PC-3 (cell line): ENCODE measurements at regions not wholly inside any gene's neighbourhood (a gene's known extent, or its start where the extent isn't known, plus 50 kb on each side); places are given as distances from the start of the nearest gene placed in this dataset.

Experiments
- EZH2 ChIP-seq: fragments of 300-600 bp; sonication (generic); IDR thresholded peaks from one replicate; pipeline ENCODE4 v1.6.1; 2017; ENCODE audit warnings: antibody characterized with exemption, mild to moderate bottlenecking, low read length; ENCODE audit not compliant: unreplicated experiment
- TF ChIP-seq, protein P1 (sequence below): fragments of 300-600 bp; sonication (generic); conservative IDR thresholded peaks from 2 replicates; pipeline ENCODE4 v1.5.1; 2017; ENCODE audit warnings: antibody characterized with exemption, low read depth, mild to moderate bottlenecking, low read length

DNA sequence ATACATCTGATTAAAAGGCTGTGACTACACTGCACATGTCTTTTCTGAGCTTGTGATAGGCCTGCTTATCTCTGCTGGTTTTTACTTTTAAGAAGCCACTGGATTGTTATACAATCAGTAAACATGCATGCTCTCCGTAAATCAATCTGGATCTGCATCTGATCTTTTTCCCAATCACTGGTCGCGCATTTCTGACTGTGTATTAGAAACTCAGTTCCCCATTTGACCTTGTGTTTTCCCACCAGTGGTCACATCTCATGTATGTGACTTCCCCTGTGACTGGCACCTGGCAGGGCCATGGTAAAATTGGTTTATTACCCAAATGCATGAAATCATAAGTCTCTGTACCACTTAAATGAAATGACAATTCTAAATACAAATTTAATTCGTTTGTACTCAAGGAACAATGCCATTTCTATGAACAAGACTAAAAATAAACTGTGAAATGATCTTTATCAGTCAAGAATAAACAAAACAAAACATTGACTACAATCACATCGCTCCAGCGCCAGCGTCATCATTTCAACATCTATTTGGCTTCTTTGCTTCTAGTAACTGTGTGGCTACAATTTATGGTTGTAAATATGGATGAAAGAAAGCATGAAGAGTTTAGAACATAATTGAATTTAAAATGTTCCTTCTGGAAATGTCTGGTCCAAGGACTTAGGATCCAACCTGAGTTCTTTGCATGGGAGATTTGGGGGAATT lies 396.6 kb upstream of the TRIB2 start:
- TF ChIP-seq, protein P1, sequence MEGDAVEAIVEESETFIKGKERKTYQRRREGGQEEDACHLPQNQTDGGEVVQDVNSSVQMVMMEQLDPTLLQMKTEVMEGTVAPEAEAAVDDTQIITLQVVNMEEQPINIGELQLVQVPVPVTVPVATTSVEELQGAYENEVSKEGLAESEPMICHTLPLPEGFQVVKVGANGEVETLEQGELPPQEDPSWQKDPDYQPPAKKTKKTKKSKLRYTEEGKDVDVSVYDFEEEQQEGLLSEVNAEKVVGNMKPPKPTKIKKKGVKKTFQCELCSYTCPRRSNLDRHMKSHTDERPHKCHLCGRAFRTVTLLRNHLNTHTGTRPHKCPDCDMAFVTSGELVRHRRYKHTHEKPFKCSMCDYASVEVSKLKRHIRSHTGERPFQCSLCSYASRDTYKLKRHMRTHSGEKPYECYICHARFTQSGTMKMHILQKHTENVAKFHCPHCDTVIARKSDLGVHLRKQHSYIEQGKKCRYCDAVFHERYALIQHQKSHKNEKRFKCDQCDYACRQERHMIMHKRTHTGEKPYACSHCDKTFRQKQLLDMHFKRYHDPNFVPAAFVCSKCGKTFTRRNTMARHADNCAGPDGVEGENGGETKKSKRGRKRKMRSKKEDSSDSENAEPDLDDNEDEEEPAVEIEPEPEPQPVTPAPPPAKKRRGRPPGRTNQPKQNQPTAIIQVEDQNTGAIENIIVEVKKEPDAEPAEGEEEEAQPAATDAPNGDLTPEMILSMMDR, result no peak
- no peak for TF ChIP-seq EZH2
